NCI-H2029 treated with DMSO at 0.1 percent for 48 hours (cell line): ENCODE measurements at regions not wholly inside any gene's neighbourhood (a gene's known extent, or its start where the extent isn't known, plus 50 kb on each side); places are given as distances from the start of the nearest gene placed in this dataset.
"Not testable (repeated sequence)": the region's sequence is repeated elsewhere in the genome, so short reads cannot be mapped to it uniquely, and the experiment has no call there.

ENCODE experiments used
- DNase-seq: peaks from one replicate; lab custom pipeline; 2025; lab: John Stamatoyannopoulos, UW

DNA sequence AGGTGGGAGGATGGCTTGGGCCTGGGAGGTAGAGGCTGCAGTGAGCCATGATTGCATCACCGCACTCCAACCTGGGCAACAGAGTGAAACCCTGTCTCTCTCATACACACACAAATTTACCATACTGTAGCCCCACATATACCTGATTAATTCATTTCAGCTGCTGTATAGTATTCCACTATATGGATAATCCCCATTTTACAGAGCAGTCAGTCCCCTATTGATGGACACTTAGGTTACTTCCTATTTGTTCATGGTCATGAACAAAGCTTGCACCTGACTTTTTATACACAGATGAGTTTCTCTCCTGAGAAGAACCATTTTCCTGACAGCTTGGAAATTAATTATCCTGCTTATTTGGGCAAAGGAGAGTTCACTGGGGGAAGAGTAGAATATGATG lies 59.2 kb downstream of the EMX2 start:
- DNase-seq = no peak

DNA sequence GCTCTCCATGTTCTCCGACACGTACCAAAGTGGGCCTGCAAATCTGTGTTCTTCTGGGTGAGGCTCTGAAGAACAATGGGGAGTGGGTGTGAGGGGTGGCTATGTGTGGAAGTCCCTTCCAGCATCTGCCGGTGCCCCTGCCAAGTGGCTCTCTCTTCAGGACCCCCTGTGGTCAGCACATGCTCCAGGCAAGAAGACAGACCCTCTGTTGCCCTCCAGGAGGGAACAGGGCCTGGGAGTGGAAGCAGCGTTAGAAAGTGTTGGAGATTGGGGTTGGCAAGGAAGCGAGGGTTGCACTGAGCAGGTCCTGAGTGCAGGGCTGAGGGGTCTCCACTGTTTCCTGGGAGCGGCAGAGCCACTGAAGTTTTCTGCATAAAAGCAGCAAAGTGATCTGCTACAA lies 60.5 kb downstream of the EMX2 start:
- no peak for DNase-seq

DNA sequence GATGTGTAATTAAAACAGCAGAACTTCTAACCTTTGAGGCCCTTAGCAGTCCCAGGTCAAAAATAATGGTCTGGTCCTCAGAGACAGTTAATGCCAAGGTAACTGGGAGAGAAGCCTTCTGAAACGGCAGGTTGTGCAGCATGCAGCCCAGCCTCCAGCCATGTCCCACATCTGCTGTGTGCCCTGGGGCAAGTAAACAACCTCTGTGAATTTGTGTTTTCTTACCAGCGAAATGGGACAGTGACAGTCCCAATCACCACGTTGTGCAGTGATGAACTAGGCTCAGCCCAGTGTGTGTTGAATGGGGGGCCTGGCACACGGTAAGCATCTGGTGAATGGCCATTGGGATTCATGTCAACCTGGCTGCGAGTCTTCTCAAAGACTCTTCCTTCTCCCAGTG lies 61.2 kb downstream of the EMX2 start:
- DNase-seq = no peak

DNA sequence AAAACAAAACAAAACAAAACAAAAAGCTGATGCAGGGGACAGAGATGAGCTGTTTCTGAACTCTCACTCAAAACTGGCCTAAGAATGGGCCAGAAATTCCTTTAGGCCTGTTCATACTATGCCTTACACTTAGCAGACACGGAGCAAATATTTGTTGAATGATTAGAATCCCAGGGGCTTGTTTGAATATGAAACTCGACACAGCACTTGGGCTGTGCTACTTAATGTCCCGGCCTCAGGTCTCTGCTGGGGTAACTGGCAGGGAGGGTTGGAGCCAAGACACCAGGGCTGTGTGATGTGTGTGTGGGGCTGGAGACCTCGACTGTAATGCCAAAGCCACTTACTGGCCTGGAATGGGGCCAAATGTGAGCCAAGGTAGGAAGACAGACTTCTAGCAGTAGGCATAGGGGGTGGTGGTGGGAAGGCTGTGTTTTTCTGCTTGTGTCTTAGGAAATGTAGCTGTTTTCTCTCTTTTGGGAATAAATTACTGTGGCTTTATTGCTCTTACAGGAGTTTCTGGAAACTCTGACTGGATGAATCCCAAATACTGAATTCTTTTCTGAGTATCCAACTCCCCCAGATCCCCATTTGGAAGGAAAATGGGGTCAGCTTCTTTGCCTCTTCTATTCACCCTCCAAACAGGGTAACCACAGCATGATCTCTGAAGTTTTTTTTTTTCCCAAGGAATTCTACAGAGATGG lies 66.7 kb downstream of the EMX2 start:
- DNase-seq = peak; percentile 3

DNA sequence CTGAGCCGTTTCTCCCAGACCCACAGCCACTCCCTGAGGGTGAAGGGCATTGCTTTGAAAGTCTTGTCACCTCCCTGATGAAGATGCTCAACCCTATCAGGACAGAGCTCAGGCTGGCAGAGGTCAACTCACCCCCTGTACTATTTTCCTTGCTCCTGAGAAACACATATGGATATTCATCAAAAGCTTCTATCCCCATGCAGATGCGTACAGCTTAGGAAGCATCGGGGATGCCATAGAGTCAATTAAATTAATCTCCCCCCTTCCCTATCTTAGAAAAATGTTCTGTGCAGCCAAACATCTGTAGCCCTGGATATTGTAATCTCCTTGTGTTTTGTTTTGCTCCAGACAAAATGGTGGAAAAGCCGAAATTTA lies 67.2 kb downstream of the EMX2 start:
- no peak for DNase-seq

DNA sequence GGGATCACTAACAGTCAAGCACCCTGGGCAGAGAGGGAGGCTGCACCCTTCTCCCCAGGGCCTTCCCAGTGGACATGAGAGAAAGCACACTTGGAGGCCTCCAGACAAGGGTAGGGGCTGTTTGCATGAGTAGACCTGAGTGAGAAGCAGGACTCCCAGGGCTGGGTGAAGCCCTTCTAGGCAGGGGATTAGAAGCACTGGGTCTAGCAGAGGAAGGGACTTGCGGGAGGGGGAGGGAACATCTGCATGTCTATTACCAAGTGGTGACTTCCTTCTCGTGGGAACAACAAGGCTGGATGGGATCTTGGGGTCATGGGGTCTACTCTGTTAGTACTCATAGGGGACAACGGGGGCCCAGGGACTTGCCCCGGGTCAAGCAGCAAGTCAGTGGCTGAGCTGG lies 67.8 kb downstream of the EMX2 start:
- DNase-seq = no peak

DNA sequence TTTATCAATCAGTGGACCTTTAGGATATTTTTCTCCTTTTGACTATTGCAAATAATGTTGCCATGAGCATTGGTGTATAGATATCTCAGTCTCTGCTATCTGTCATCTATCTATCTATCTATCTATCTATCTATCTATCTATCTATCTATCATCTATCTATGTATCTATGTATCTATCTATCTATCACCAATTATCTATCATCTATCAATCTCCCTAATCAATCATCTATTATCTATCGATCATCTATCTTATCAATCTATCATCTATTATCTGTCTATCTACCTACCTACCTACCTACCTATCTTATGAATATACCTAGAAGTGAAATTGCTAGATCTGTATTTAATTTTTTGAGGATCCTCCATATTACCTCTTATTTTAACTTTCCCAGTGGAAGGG lies 69.6 kb downstream of the EMX2 start:
- DNase-seq = no peak

DNA sequence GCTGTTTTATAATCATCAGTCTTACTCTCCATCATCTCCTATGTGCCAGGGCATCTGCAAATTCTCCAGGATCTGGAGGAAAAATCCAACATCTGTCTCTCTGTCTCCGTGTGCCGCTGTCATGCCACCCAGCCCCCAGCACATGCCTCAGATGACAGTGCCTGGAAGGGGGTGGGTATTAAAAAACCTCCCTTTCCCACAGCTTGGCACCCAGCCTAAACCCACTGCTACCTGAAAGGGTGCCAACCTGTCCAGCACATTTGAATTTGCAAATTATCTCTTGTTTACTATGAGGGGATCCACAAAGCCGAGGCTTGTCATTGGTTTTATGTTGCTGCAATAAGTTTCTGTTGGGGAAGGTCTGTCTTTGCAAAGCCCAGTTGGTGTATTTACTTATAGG lies 73.1 kb downstream of the EMX2 start:
- no peak for DNase-seq

DNA sequence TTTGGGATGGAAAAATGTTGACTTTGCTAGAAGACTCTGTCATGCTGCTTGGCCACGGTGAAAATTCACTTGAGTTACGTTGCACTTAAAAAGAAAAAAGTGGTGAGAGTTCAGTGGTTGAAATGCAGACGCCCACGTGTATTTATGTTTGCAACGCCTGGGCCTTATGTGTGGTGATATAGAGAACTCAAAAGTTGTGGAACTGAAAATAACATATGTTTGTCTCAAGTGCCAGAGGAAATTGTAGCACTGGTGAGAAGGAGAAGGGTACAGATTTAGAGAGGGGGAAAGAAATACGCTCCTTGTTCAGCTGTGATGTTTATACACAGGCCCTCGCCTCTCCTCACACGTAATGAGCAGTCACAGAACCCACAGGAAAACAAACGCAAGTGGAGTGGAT lies 73.6 kb downstream of the EMX2 start:
- no peak for DNase-seq

DNA sequence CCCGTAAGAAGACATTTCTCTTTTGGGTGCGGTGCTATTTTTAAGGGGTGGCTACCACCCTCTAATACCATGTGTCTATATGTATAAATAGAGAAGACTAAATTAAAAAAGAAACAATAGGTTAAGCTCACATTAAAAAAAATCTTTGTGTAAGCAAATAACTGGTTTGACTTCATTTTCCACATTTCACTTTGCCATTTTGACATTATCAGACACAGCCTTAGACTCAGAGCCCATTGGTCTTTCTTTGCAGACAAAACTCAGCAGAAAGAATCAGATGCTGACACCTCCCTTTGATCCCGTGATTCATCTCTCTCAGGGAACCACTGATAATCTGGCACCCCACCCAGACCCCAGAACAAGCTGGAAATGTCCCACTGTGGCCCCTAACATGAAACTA lies 74.5 kb downstream of the EMX2 start:
- no peak for DNase-seq

DNA sequence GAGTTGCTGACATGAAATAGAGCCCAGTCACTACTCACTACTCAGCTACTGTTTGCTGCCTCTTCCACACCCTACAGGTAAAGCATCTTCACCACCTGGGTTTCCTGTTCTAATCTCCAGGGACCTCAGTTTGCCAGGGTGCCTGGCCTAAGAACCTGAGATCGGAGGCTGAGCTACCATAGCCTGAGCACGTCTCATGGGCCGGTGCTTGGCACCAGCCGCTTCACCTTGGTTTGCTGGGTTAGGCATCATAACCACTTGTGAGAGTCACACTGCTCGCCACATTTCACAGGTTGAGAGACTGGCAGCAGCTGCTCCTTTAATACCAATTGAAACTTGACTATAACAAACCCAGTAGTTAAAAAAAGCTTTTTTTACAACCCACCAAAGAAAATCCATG lies 75.1 kb downstream of the EMX2 start:
- no peak for DNase-seq

DNA sequence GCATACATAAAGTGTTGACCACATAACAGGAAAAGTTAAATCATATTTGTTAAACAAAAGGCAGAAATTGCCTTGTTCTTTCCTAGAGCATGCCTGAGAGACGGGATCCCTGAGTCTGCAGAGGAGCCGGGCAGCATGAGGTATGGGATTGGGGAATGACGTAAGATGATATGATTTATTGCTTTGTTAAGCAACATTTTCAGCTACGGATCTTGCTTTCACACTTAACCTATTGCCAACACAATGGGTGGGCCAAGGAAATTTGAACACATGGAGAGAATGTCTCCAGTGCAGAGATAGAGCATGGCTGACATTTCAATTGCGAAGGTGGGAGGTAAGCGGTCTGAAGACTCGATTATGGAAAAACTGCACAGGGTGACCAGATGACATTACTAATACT lies 76.7 kb downstream of the EMX2 start:
- DNase-seq = no peak

DNA sequence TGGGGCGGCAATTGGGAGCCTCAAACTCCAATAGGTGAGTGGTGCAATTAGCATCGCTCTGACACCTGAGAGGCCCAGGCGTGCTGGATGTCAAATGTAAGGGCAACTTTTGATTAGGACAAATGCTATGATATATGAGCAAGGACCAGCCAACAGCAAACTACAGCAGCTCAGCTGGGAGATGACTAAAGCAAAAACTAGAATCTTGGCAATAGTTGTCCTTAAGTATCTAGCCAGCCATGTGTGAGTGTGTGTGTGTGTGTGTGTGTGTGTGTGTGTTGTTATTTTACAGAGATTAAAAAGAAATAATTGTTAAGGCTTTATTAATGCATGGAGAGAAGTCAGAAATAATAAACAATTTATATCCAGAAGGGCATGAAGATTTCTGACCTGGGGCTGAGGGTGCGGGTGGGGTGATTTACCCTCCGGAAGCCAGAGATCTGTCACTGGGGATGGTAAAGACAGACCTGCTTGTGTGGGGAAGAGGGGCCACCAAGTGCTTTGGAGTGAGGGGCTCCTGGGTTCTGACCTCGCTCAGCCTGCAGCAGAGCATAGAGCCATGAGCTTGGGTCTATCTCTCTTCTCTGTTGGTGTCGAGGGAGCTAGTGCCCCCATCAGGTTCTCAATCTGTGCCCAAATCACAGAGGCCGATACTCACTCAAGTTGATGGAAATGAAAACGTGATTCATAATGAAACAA lies 77.3 kb downstream of the EMX2 start:
- DNase-seq = no peak

DNA sequence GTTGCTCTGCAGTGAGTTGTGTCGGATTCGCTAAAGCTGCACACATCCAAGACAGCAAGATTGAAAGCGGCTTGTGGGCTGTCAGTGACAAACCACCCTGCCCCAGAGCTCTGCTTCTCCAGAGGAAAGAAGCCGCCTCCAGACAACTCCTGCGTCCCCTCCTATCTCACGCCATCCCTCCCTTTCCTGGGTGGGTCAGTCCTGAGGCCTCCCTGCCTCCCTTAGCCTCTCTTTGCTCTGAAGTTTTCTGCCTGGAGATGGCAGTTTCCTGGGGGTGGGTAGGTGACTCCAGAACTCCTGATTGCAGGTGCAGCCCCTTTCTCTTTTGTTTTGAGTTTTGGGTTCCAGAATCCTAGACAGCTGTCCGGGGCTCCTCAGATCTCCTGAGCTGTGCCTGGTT lies 78.7 kb downstream of the EMX2 start:
- no peak for DNase-seq

DNA sequence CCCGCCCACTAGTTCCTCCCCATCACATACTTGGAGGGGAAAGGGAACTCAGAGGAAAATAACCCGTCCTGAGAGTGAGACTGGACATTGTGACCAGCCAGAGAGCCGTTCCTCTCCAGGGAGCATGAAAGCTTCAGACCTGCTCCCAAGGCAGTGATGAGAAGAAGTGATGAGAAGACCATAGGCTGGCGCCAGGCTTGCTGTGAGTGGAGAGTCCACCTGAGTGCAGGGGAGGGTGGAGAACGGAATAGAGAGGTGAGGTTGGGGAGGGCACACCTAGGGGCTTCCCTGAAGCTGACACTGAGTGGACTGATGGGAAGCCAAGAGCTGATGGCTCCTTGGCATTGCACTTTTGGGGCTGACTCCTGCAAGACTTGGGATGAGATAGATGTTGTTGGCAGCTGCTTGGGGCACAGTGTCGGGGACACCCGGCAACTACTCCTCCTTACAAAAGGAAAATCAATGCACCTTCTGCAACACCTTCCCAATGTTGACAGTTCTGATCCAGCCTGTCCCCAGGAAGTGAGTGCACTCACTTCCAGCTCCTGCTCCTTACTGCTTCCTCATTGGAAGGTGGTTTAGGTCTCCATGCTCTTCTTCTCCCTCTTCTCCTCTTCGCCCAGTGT lies 79.4 kb downstream of the EMX2 start:
- DNase-seq = no peak

DNA sequence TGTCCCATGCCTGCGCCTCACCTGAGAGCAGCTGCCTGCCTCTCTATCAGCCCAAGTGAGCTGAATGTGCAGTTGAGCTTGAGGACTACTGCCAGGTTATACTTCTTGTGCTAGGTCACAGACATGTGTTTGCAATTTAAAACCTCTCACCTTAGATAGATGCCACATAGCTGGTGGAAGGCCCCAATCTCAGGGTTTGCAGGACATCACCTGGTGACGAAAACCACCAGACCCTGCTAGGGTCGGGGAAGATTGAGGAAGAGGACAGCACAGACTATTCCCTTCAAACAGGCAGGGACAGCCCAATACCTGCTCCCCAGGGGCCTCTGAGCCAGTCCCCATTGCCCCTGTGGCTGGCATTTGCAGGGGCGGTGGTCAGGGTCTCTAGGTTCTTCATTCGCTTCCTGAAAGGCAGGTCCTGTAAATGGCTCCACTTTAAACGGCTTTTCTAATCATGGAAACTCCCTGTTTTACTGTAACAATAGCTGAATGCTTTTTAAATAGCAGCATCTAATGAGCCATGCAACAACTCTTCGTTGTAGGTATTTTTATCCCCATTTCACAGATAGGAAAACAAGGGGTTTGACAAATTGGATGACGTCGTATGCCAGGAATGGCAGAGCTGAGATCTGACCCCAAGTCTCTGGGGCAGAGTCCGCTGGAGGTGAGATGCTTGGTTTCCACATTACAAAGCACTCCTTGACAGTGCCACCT lies 80.1 kb downstream of the EMX2 start:
- no peak for DNase-seq

DNA sequence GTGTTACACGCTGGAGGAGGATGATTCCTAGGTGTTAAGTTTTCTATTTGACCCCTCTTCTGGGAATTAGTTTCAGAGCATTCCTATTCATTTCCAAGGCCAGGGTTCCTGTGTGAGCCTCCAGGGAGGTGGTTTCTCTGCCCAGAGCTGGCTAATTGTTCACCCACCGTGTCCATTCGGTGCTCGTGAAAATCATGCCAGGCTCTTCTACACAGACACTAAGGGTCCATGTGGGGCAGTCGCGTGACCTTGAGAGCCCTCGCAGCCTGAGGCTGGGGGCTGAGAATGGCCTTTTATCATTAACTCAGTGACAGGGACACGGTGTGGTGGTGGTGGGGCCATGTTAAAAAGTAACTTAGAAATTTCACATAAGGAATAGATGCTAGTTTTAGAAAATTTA lies 83.7 kb downstream of the EMX2 start:
- DNase-seq = no peak

DNA sequence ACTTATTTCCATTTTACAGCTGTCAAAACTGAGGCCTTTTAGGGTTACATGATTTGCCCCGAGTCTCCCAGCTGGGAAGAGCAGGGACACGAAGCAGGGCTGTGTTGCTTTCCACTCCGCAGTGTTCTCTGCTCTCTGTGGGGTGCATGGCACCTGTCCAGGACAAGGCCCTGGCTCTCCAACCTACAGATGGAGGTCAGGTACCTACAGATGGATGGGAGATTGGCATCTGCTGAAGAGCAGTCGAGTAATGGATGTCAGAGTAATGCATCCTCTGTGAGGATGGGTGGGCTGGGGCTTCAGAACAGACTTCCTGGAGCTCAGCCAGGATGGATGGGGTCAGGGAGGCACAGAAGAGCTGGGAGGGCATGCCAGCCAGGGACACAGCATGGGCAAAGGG lies 85.0 kb downstream of the EMX2 start:
- no peak for DNase-seq

DNA sequence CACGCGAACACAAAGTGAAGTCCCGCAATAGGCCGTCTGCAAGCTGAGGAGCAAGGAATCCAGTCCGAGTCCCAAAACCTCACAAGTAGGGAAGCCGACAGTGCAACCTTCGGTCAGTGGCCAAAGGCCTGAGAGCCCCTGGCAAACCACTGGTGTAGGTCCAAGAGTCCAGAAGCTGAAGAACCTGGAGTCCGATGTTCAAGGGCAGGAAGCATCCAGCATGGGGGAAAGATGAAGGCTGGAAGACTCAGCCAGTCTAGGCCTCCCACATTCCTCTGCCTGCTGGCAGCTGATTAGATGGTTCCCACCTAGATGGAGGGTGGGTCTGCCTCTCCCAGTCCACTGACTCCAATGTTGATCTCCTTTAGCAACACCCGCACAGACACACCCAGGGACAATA lies 87.2 kb downstream of the EMX2 start:
- not testable (repeated sequence) for DNase-seq

DNA sequence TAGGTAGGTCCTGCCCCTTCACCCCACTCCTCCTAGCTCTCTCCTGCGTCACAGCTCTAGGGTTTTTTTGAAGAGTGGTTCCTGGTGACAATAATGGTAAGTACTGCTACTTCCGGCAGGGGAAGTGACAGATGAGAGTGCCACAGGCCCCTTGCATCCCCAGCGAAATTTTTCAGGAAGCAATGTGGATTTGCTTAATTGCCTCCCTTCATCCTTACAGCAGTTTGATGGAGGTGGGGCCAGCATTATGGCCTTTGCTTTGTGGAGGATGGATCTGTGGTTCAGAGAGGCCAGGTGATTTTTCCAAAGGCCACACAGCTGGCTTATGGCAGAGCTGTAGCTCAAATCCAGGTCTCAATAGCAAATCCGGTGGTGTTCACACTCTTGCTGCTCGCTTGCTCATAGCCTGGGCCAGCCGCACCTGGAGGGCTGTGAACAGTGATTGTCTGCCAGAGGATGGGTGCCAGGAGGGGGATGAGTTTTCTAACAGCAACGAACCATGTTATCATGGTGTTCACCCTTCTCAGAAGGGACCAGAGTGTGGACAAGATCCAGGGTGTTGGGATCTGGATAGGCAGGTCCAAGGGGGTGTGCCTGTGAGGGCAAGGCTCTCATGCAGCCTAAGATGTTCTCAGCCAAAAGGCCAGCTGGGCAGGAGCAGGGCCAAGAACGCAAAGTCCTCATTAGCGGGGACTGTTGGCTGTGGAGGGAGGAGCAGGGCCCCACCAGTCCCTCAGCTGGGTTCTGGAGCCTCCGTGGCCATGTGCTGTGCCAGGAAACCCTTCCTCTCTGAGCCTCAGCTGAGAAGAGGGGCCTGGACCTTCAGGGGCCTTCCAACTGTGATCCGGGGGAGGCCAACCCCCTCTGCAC lies 89.0 kb downstream of the EMX2 start:
- DNase-seq = no peak

DNA sequence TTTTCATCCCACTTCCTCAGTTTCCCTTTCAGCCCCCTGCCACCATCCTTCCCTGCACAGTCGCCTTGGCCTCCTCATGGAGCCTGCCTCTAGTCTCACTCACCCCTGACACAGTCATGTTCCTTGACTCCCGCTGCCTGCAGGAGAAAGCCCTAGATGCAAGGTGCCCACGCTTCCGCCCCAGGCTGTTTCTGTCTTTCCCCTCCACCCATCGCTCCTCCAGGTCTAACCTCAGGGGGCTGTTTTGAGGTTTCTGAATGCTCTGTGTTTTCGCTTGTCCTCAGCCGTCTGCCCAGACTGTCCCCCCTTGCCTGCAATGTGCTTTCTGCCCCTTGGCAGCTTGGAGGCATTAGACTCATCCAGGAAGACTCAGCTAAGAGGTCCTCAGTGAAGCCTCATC lies 89.9 kb downstream of the EMX2 start:
- no peak for DNase-seq

DNA sequence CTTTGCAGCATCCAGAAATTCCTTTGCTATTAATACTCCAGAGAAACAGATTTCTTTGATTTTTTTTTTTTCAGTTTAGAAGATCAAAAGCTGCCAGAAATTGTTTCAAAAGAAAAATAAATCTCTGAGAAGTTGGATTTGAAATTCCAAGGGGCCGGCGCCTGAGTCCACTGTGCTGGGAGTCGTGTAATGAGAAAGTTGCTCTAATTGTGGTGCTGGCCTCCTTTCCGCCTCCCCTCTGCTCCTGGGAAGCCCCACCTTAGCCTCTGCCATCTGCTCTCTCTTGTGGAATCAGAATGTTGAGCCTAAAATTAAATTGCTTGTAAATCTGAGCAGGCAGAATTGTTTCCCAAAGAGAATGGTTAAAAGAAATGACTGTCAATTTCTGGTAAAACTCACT lies 93.3 kb downstream of the EMX2 start:
- no peak for DNase-seq
